DND-41 (cell line): ENCODE measurements at regions not wholly inside any gene's neighbourhood (a gene's known extent, or its start where the extent isn't known, plus 50 kb on each side); places are given as distances from the start of the nearest gene placed in this dataset.

Experiments
- ATAC-seq: fragments of 200-7000 bp; cut with Tn5 transposase; 3 replicates; pipeline ENCODE4 v1.9.1; 2021; ENCODE audit warnings: low read depth; ENCODE audit not compliant: insufficient read depth
- DNase-seq: peaks from one replicate; pipeline ENCODE4 v3.0.0-alpha.2; 2020
- H2AFZ ChIP-seq: 2 replicates; pipeline ENCODE4 v1.6.0; 2012; ENCODE audit warnings: low read depth, low read length
- H3K27ac ChIP-seq: 2 replicates; pipeline ENCODE4 v1.5.1; 2012; ENCODE audit warnings: low read length, inconsistent platforms
- H3K27me3 ChIP-seq: fragments of 200-600 bp; sonication (generic); 2 replicates; pipeline ENCODE4 v1.6.0; 2012; ENCODE audit warnings: low read length, mild to moderate bottlenecking, inconsistent platforms; ENCODE audit not compliant: insufficient read depth, poor library complexity
- H3K36me3 ChIP-seq: 2 replicates; pipeline ENCODE4 v1.5.1; 2012; ENCODE audit warnings: low read length, inconsistent platforms; ENCODE audit not compliant: insufficient read depth
- H3K4me1 ChIP-seq: 2 replicates; pipeline ENCODE4 v1.5.1; 2012; ENCODE audit warnings: mild to moderate bottlenecking, low read length; ENCODE audit not compliant: insufficient read depth
- H3K4me2 ChIP-seq: 2 replicates; pipeline ENCODE4 v1.6.0; 2012; ENCODE audit warnings: mild to moderate bottlenecking, moderate library complexity, low read length, inconsistent platforms; ENCODE audit not compliant: insufficient read depth
- H3K4me3 ChIP-seq, 2 experiments: fragments of 200-600 bp in 1 of 2; shearing (Covaris generic) in 1 of 2; 2 replicates each; pipeline ENCODE4 v1.5.1; 2012 to 2016; ENCODE audit warnings: inconsistent platforms in 2 of 2, low read length in 2 of 2, mild to moderate bottlenecking in 2 of 2, low read depth in 1 of 2, moderate library complexity in 1 of 2
- H3K79me2 ChIP-seq: 2 replicates; pipeline ENCODE4 v1.6.0; 2012; ENCODE audit warnings: low read length, inconsistent platforms; ENCODE audit not compliant: insufficient read depth
- H3K9ac ChIP-seq: 2 replicates; pipeline ENCODE4 v1.6.0; 2012; ENCODE audit warnings: low read depth, mild to moderate bottlenecking, inconsistent platforms, low read length, moderate library complexity
- H3K9me3 ChIP-seq: 2 replicates; pipeline ENCODE4 v1.5.1; 2012; ENCODE audit warnings: low read length, moderate library complexity, mild to moderate bottlenecking, inconsistent platforms; ENCODE audit not compliant: insufficient read depth, severe bottlenecking
- H4K20me1 ChIP-seq: 2 replicates; pipeline ENCODE4 v1.6.0; 2012; ENCODE audit warnings: low read length; ENCODE audit not compliant: insufficient read depth
- CTCF ChIP-seq: IDR thresholded peaks from 2 replicates; pipeline ENCODE4 v1.5.1; 2012; ENCODE audit warnings: borderline replicate concordance, low read length, moderate library complexity, mild to moderate bottlenecking; ENCODE audit not compliant: poor library complexity, severe bottlenecking; ENCODE audit errors: extremely low read depth
- EZH2 ChIP-seq: IDR thresholded peaks from 3 replicates; pipeline ENCODE4 v1.6.1; 2012; ENCODE audit warnings: borderline replicate concordance, low read depth, mild to moderate bottlenecking, moderate library complexity, low read length, inconsistent platforms; ENCODE audit not compliant: severe bottlenecking

- no peak overlapping the region for H3K27ac ChIP-seq
- no peaks in the 10 kb centered on the region for H3K4me1 ChIP-seq
- H3K4me2 ChIP-seq = no peak overlapping the region
- no peaks in the 10 kb centered on the region for H3K36me3 ChIP-seq
- H3K9ac ChIP-seq = no peak overlapping the region
- DNase-seq (no peak), ATAC-seq (no peak)
- no peaks in the 10 kb centered on the region for H3K9me3 ChIP-seq
- H3K79me2 ChIP-seq = no peaks in the 10 kb centered on the region
- no peak for TF ChIP-seq EZH2
- no peak for TF ChIP-seq CTCF
- no peaks in the 10 kb centered on the region for H4K20me1 ChIP-seq
- H3K4me3 ChIP-seq = no peak overlapping the region
- no peaks in the 10 kb centered on the region for H3K27me3 ChIP-seq
- H2AFZ ChIP-seq = no peak overlapping the region
Observed at GRCh38 chr14:80055226-80055625, 156.1 kb downstream of the DIO2 start.

GRCh38 chr14:80054020-80054419 is 157.3 kb downstream of the DIO2 start:
- Histone ChIP-seq H3K4me3 (no peak overlapping the region), H3K9ac (no peak overlapping the region), H3K27ac (no peak overlapping the region), H3K79me2 (no peaks in the 10 kb centered on the region), H3K27me3 (no peaks in the 10 kb centered on the region), H3K4me2 (no peak overlapping the region), H3K4me1 (no peaks in the 10 kb centered on the region), H4K20me1 (no peaks in the 10 kb centered on the region), H3K36me3 (no peaks in the 10 kb centered on the region), H3K9me3 (no peaks in the 10 kb centered on the region), H2AFZ (no peak overlapping the region)
- TF ChIP-seq CTCF (no peak), EZH2 (no peak)
- no peak for DNase-seq
- ATAC-seq = no peak

GRCh38 chr14:80049055-80049454 is 162.2 kb downstream of the DIO2 start:
- Histone ChIP-seq H3K79me2 (no peaks in the 10 kb centered on the region), H3K4me2 (no peak overlapping the region), H3K4me3 (no peak overlapping the region), H3K4me1 (no peaks in the 10 kb centered on the region), H3K9ac (no peak overlapping the region), H3K9me3 (no peaks in the 10 kb centered on the region), H2AFZ (no peak overlapping the region), H4K20me1 (no peaks in the 10 kb centered on the region), H3K36me3 (no peaks in the 10 kb centered on the region), H3K27ac (no peak overlapping the region), H3K27me3 (no peaks in the 10 kb centered on the region)
- ATAC-seq = no peak
- TF ChIP-seq EZH2 (no peak), CTCF (no peak)
- no peak for DNase-seq

GRCh38 chr14:80047761-80048160 is 163.5 kb downstream of the DIO2 start:
- Histone ChIP-seq H3K4me2 (no peak overlapping the region), H3K79me2 (no peaks in the 10 kb centered on the region)
- no peak for DNase-seq

More at GRCh38 chr14:80047761-80048160, 163.5 kb downstream of the DIO2 start:
- Histone ChIP-seq H3K36me3 (no peaks in the 10 kb centered on the region), H3K4me3 (no peak overlapping the region), H4K20me1 (no peaks in the 10 kb centered on the region), H2AFZ (no peak overlapping the region), H3K4me1 (no peaks in the 10 kb centered on the region), H3K27me3 (no peaks in the 10 kb centered on the region), H3K27ac (no peak overlapping the region), H3K9me3 (no peaks in the 10 kb centered on the region), H3K9ac (no peak overlapping the region)
- TF ChIP-seq EZH2 (no peak), CTCF (no peak)
- ATAC-seq = no peak
